ENCODE measurements at regions not wholly inside any gene's neighbourhood (a gene's known extent, or its start where the extent isn't known, plus 50 kb on each side); places are given as distances from the start of the nearest gene placed in this dataset.

DNA sequence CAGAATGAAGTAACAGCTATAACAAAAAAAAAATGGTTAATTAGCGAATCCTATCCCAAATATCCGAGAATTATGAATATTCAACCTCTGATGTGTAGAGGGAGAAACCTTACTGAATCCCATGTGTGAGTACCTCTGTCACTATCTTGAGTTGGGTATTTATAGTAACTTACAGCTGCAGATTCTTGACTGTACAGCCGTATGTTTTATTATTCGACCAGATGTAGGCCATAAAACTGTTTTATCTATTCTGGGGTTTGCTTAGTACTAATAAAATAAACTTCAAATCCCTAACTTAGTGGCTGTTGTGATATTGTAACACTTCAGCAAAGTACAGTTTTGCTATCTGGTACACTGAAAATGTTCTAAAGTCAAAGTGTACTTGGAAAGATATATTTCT, 120.0 kb downstream of the EFNB2 start:
- no peaks in the 10 kb centered on the region for H3K9me3 ChIP-seq (ENCODE audit: control insufficient read depth, low read length)
- H3K4me1 ChIP-seq (ENCODE audit: control insufficient read depth, insufficient read depth, low read length, poor library complexity, severe bottlenecking) = no peaks in the 10 kb centered on the region
- no peak overlapping the region for H3K4me3 ChIP-seq (ENCODE audit: insufficient read depth, low read depth, low read length, poor library complexity, severe bottlenecking)
- DNase-seq = no peak
- no peaks in the 10 kb centered on the region for H3K36me3 ChIP-seq (ENCODE audit: control insufficient read depth, insufficient read depth, low read length)
- no peak overlapping the region for H3K27ac ChIP-seq (ENCODE audit: insufficient read depth, low read length, poor library complexity, severe bottlenecking)
- no peaks in the 10 kb centered on the region for H3K27me3 ChIP-seq (replicated peaks; ENCODE audit: control insufficient read depth, insufficient read depth, low read length, poor library complexity, severe bottlenecking)

GRCh38 chr13:106407338-106407737, 128.1 kb downstream of the EFNB2 start:
- Histone ChIP-seq H3K36me3 (ENCODE audit: control insufficient read depth, insufficient read depth, low read length) (no peaks in the 10 kb centered on the region), H3K27ac (ENCODE audit: insufficient read depth, low read length, poor library complexity, severe bottlenecking) (no peak overlapping the region), H3K4me1 (ENCODE audit: control insufficient read depth, insufficient read depth, low read length, poor library complexity, severe bottlenecking) (no peaks in the 10 kb centered on the region), H3K27me3 (replicated peaks; ENCODE audit: control insufficient read depth, insufficient read depth, low read length, poor library complexity, severe bottlenecking) (no peaks in the 10 kb centered on the region), H3K4me3 (ENCODE audit: insufficient read depth, low read depth, low read length, poor library complexity, severe bottlenecking) (no peak overlapping the region), H3K9me3 (ENCODE audit: control insufficient read depth, low read length) (no peaks in the 10 kb centered on the region)
- DNase-seq = no peak

- no peaks in the 10 kb centered on the region for H3K36me3 ChIP-seq (ENCODE audit: control insufficient read depth, insufficient read depth, low read length)
- no peak overlapping the region for H3K27ac ChIP-seq (ENCODE audit: insufficient read depth, low read length, poor library complexity, severe bottlenecking)
- no peak overlapping the region for H3K4me3 ChIP-seq (ENCODE audit: insufficient read depth, low read depth, low read length, poor library complexity, severe bottlenecking)
- no peak for DNase-seq
- no peaks in the 10 kb centered on the region for H3K27me3 ChIP-seq (replicated peaks; ENCODE audit: control insufficient read depth, insufficient read depth, low read length, poor library complexity, severe bottlenecking)
- H3K9me3 ChIP-seq (ENCODE audit: control insufficient read depth, low read length) = no peaks in the 10 kb centered on the region
- H3K4me1 ChIP-seq (ENCODE audit: control insufficient read depth, insufficient read depth, low read length, poor library complexity, severe bottlenecking) = no peaks in the 10 kb centered on the region
Observed at GRCh38 chr13:106405731-106406130, 129.7 kb downstream of the EFNB2 start.

- Histone ChIP-seq H3K9me3 (ENCODE audit: control insufficient read depth, low read length) (no peaks in the 10 kb centered on the region), H3K4me3 (ENCODE audit: insufficient read depth, low read depth, low read length, poor library complexity, severe bottlenecking) (no peak overlapping the region), H3K36me3 (ENCODE audit: control insufficient read depth, insufficient read depth, low read length) (no peaks in the 10 kb centered on the region), H3K27ac (ENCODE audit: insufficient read depth, low read length, poor library complexity, severe bottlenecking) (no peak overlapping the region), H3K27me3 (replicated peaks; ENCODE audit: control insufficient read depth, insufficient read depth, low read length, poor library complexity, severe bottlenecking) (no peaks in the 10 kb centered on the region), H3K4me1 (ENCODE audit: control insufficient read depth, insufficient read depth, low read length, poor library complexity, severe bottlenecking) (no peaks in the 10 kb centered on the region)
- DNase-seq = no peak
Observed at GRCh38 chr13:106403280-106403679, 132.2 kb downstream of the EFNB2 start.

DNA sequence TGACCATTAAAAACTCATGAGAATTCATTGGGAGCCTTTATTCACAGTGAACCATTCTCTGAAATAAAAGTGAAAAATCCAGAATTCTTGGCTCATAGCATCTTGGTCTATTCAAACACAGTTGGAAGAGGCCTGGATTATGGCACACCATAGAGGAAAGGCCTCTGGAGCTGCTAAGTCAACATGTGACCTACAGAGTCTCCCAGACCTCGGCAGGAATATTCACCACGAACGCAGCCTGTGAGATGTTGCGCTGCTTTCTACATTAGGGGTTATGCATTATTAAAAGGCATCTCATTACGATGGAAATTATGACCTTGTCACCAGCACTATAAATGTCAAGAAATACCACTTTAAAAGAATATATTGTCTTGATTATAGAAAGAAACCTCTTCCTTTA, 132.6 kb downstream of the EFNB2 start:
- Histone ChIP-seq H3K36me3 (ENCODE audit: control insufficient read depth, insufficient read depth, low read length) (no peaks in the 10 kb centered on the region), H3K4me3 (ENCODE audit: insufficient read depth, low read depth, low read length, poor library complexity, severe bottlenecking) (no peak overlapping the region), H3K4me1 (ENCODE audit: control insufficient read depth, insufficient read depth, low read length, poor library complexity, severe bottlenecking) (no peaks in the 10 kb centered on the region), H3K9me3 (ENCODE audit: control insufficient read depth, low read length) (no peaks in the 10 kb centered on the region), H3K27me3 (replicated peaks; ENCODE audit: control insufficient read depth, insufficient read depth, low read length, poor library complexity, severe bottlenecking) (no peaks in the 10 kb centered on the region), H3K27ac (ENCODE audit: insufficient read depth, low read length, poor library complexity, severe bottlenecking) (no peak overlapping the region)
- DNase-seq = no peak

DNA sequence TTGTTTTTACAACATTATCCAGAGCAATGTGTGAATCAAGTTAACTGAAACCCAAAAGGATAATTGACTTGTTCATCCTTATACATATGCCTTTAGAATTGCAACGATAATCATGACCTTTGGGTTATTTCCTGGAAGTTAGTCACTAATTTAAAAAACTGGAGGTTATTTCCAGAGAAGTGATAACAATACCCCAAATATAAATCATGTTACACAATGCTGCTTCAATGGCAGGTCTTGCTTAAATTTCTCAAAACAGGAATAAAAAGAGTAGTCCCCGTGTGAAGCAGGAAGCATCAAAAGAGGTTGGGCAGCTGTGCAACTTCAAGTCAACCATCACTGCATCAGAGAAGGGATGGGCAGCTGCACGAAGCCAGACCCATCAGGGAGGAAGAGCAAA, 134.4 kb downstream of the EFNB2 start:
- H3K4me3 ChIP-seq (ENCODE audit: insufficient read depth, low read depth, low read length, poor library complexity, severe bottlenecking) = no peak overlapping the region
- H3K27me3 ChIP-seq (replicated peaks; ENCODE audit: control insufficient read depth, insufficient read depth, low read length, poor library complexity, severe bottlenecking) = no peaks in the 10 kb centered on the region
- no peaks in the 10 kb centered on the region for H3K4me1 ChIP-seq (ENCODE audit: control insufficient read depth, insufficient read depth, low read length, poor library complexity, severe bottlenecking)
- H3K36me3 ChIP-seq (ENCODE audit: control insufficient read depth, insufficient read depth, low read length) = no peaks in the 10 kb centered on the region
- no peak overlapping the region for H3K27ac ChIP-seq (ENCODE audit: insufficient read depth, low read length, poor library complexity, severe bottlenecking)
- no peaks in the 10 kb centered on the region for H3K9me3 ChIP-seq (ENCODE audit: control insufficient read depth, low read length)
- no peak for DNase-seq

- Histone ChIP-seq H3K4me3 (ENCODE audit: insufficient read depth, low read depth, low read length, poor library complexity, severe bottlenecking) (no peak overlapping the region), H3K27me3 (replicated peaks; ENCODE audit: control insufficient read depth, insufficient read depth, low read length, poor library complexity, severe bottlenecking) (no peaks in the 10 kb centered on the region), H3K4me1 (ENCODE audit: control insufficient read depth, insufficient read depth, low read length, poor library complexity, severe bottlenecking) (no peaks in the 10 kb centered on the region), H3K36me3 (ENCODE audit: control insufficient read depth, insufficient read depth, low read length) (no peaks in the 10 kb centered on the region), H3K9me3 (ENCODE audit: control insufficient read depth, low read length) (no peaks in the 10 kb centered on the region), H3K27ac (ENCODE audit: insufficient read depth, low read length, poor library complexity, severe bottlenecking) (no peak overlapping the region)
- DNase-seq = no peak
Observed at GRCh38 chr13:106400289-106400688, 135.2 kb downstream of the EFNB2 start.

GRCh38 chr13:106398289-106398688, 137.2 kb downstream of the EFNB2 start:
- no peaks in the 10 kb centered on the region for H3K36me3 ChIP-seq (ENCODE audit: control insufficient read depth, insufficient read depth, low read length)
- H3K27me3 ChIP-seq (replicated peaks; ENCODE audit: control insufficient read depth, insufficient read depth, low read length, poor library complexity, severe bottlenecking) = no peaks in the 10 kb centered on the region
- no peak for DNase-seq
- H3K27ac ChIP-seq (ENCODE audit: insufficient read depth, low read length, poor library complexity, severe bottlenecking) = no peak overlapping the region
- H3K4me3 ChIP-seq (ENCODE audit: insufficient read depth, low read depth, low read length, poor library complexity, severe bottlenecking) = no peak overlapping the region
- H3K4me1 ChIP-seq (ENCODE audit: control insufficient read depth, insufficient read depth, low read length, poor library complexity, severe bottlenecking) = no peaks in the 10 kb centered on the region
- no peaks in the 10 kb centered on the region for H3K9me3 ChIP-seq (ENCODE audit: control insufficient read depth, low read length)

DNA sequence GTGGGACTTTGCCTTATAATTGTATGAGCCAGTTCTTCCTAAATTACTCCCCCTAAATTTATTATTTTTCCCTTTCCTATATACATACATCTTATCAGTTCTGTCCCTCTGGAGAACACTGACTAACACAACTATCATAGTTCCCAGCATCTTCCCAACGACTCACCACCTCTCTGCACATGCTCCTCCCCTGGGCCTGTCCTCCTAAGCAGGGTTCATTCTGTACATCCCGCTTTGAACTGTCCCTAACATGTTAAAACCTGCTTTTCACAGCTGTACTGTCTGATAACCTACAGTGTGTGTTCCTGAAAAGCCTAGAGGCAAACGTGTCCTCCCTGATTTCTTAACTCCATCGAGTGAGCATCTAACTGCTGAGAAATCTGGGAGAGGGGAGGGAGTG, 141.7 kb downstream of the EFNB2 start:
- H3K27me3 ChIP-seq (replicated peaks; ENCODE audit: control insufficient read depth, insufficient read depth, low read length, poor library complexity, severe bottlenecking) = no peaks in the 10 kb centered on the region
- no peak overlapping the region for H3K27ac ChIP-seq (ENCODE audit: insufficient read depth, low read length, poor library complexity, severe bottlenecking)
- H3K4me3 ChIP-seq (ENCODE audit: insufficient read depth, low read depth, low read length, poor library complexity, severe bottlenecking) = no peak overlapping the region
- H3K36me3 ChIP-seq (ENCODE audit: control insufficient read depth, insufficient read depth, low read length) = no peaks in the 10 kb centered on the region
- no peaks in the 10 kb centered on the region for H3K9me3 ChIP-seq (ENCODE audit: control insufficient read depth, low read length)
- H3K4me1 ChIP-seq (ENCODE audit: control insufficient read depth, insufficient read depth, low read length, poor library complexity, severe bottlenecking) = no peaks in the 10 kb centered on the region
- no peak for DNase-seq

GRCh38 chr13:106391681-106392080, 143.8 kb downstream of the EFNB2 start:
- no peaks in the 10 kb centered on the region for H3K27me3 ChIP-seq (replicated peaks; ENCODE audit: control insufficient read depth, insufficient read depth, low read length, poor library complexity, severe bottlenecking)
- no peaks in the 10 kb centered on the region for H3K4me1 ChIP-seq (ENCODE audit: control insufficient read depth, insufficient read depth, low read length, poor library complexity, severe bottlenecking)
- H3K36me3 ChIP-seq (ENCODE audit: control insufficient read depth, insufficient read depth, low read length) = no peaks in the 10 kb centered on the region
- DNase-seq = no peak
- no peak overlapping the region for H3K4me3 ChIP-seq (ENCODE audit: insufficient read depth, low read depth, low read length, poor library complexity, severe bottlenecking)
- no peak overlapping the region for H3K27ac ChIP-seq (ENCODE audit: insufficient read depth, low read length, poor library complexity, severe bottlenecking)
- no peaks in the 10 kb centered on the region for H3K9me3 ChIP-seq (ENCODE audit: control insufficient read depth, low read length)

GRCh38 chr13:106391271-106391670, 144.2 kb downstream of the EFNB2 start:
- no peaks in the 10 kb centered on the region for H3K27me3 ChIP-seq (replicated peaks; ENCODE audit: control insufficient read depth, insufficient read depth, low read length, poor library complexity, severe bottlenecking)
- no peaks in the 10 kb centered on the region for H3K4me1 ChIP-seq (ENCODE audit: control insufficient read depth, insufficient read depth, low read length, poor library complexity, severe bottlenecking)
- H3K27ac ChIP-seq (ENCODE audit: insufficient read depth, low read length, poor library complexity, severe bottlenecking) = no peak overlapping the region
- H3K4me3 ChIP-seq (ENCODE audit: insufficient read depth, low read depth, low read length, poor library complexity, severe bottlenecking) = no peak overlapping the region
- H3K9me3 ChIP-seq (ENCODE audit: control insufficient read depth, low read length) = no peaks in the 10 kb centered on the region
- DNase-seq = no peak
- H3K36me3 ChIP-seq (ENCODE audit: control insufficient read depth, insufficient read depth, low read length) = no peaks in the 10 kb centered on the region
